Stimulated activated CD4-positive, alpha-beta T cell treated with anti-CD3 and anti-CD28 coated beads, Interleukin-1b, Interleukin-23, amount 100 ng/mL, for 4 hours (primary cell): ENCODE measurements at regions not wholly inside any gene's neighbourhood (a gene's known extent, or its start where the extent isn't known, plus 50 kb on each side); places are given as distances from the start of the nearest gene placed in this dataset.
"Not testable (repeated sequence)": the region's sequence is repeated elsewhere in the genome, so short reads cannot be mapped to it uniquely, and the experiment has no call there.

ENCODE experiments used
- DNase-seq, 2 donors: peaks; one replicate each; pipeline ENCODE4 v3.0.0-alpha.2; 2020; ENCODE audit warnings: low read depth in 2 of 2

DNA sequence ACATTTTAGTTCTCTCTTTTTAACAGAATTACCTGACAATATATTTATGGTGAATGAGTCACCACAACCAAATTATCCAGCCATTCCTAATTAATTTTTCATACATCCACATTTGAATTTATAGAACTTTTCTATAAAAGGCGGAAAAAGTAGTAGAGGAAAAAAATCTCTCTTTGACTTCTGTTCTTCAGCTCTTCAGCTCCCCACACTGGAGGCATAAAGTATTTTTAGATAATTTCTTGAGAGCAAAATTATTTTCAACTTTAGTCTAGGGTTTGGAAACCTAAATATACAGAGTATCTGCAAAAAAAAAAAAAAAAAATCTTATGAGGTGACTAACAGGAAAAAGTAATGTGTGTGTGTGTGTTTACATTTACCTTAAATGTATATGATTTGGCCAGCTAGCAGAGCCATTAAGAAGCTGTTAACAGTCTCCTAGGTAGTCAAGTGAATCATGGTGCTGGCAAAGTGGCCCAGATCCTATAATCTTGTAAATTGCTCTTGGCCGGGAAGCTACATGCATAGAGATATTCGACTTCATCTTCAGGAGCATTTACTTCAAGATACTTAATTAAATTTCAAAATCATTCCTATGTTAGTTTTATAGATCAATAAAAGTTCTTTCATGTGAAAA is 383.1 kb upstream of the STEAP1 start:
- no peak for DNase-seq

DNA sequence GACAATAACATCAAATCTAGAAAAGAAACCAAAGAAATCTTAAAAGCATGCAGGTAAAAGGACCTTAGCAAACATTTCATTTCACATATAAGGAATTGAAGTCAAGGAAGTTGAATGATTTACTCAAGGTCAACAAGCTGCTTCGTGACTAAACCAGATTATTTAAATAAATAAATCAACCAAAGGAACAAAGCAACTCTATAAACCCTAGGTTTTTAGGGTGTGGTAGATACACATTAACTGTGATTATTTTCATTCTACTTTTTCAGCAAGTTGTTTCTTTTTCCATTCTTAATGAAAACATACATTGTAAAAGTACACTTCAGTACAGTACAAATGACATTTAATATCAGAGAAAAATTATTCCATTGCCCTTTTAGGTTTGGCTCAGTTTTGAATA is 382.0 kb upstream of the STEAP1 start:
- no peak for DNase-seq

DNA sequence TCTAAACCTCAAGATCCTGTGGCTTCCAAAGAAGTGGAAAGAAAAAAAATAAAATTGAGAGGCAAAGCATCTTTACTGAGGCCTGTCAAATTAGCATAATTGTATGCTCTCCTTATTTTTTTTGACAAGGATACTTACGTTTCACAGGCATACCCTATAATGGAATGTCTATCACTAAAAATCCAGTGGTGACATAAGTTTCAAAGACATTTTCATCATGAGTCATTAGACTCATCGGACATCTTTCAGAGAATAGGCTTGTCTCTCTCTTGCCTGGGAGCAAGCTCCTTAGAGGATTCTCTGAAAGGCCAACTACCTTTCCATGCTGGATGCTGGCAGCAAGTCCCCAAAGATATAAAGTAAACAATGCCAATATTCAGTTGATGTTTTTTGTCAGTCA is 380.7 kb upstream of the STEAP1 start:
- no peak for DNase-seq

DNA sequence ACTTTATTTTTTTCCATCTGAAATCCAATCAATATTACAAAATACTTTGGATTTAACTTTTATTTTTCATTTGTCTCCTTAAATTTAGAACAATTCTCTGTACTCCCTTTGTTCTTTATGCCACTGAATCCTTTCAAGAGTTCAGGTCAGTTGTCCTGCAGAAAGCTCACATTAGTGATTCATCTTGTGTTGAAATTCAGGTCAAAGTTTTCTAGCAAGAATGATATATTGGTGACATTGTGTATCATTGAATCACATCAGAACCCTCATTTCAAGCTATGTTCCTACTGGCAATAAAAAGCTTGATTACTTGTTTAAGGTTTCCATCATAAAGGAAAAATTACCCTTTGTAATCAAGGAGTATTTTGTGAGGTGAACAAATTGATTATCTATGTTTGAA is 378.8 kb upstream of the STEAP1 start:
- no peak for DNase-seq

DNA sequence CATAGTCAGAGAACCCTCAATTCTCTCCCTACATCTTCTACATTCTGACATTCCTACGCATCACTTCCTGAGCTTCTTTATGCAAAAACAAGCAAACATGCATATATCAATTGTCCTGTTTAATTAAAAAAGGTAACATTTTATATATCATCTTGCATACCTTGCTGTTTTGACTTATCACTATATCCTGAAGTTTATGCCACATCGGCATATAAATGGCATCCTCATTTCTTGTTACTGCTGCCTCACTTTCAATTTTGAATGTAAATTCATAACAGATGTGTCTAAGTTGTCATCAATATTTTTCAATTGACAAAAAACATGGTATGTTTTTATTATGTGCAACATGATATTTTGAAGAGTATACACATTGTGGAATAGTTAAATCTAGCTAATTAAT is 377.3 kb upstream of the STEAP1 start:
- DNase-seq: no peak

DNA sequence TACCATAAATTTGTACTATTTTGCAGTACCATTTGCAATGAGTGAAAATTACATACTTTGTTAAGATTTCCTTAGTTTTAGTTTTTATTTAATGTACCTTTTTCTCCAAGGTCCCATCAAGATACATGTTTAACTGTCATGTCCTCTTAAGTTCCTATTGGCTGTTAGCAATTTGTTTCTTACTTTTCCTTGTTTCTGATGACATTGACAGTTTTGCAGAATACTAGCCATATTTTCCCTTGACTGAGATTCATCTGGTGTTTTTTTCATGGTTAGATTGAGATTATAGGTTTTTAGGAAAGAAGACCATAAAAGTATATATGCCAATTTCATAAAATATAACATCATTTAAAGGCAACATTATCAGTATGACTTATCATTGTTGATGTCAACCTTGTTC is 376.8 kb upstream of the STEAP1 start:
- no peak for DNase-seq

DNA sequence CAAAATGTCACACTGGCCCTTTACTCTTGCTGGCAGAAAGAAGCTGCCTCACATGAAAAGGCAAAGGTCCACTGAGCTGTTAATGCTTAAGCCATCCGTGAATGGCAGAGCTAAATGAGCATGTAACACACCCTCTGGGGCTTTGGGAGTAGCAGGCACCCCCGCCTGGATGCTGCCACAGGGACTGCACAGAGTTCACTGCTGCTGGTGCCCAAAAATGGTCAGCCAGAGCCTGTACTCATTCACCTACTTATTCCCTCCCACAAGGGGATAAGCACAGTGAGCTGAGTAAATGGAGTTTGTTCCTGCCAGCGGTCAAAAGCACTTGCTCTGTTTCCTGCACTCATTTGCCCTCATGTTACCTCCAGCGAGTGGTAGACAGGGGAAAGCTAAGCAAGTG is 374.0 kb upstream of the STEAP1 start:
- DNase-seq: no peak

DNA sequence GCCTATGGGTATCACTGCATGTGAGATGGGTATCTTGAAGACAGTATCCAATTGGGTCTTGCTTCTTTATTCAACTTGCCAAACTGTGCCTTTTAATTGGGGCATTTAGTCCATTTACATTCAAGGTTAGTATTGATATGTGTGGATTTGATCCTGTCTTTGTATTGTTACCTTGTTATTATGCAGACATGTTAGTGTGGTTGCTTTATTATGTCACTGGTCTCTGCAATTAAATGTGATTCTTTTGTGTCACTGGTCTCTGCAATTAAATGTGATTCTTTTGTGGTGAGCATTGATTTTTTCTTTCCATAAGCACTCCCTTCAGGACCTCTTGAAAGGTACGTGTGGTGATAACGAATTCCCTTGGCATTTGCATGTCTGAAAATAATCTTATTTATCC is 357.8 kb upstream of the STEAP1 start:
- DNase-seq: no peak

DNA sequence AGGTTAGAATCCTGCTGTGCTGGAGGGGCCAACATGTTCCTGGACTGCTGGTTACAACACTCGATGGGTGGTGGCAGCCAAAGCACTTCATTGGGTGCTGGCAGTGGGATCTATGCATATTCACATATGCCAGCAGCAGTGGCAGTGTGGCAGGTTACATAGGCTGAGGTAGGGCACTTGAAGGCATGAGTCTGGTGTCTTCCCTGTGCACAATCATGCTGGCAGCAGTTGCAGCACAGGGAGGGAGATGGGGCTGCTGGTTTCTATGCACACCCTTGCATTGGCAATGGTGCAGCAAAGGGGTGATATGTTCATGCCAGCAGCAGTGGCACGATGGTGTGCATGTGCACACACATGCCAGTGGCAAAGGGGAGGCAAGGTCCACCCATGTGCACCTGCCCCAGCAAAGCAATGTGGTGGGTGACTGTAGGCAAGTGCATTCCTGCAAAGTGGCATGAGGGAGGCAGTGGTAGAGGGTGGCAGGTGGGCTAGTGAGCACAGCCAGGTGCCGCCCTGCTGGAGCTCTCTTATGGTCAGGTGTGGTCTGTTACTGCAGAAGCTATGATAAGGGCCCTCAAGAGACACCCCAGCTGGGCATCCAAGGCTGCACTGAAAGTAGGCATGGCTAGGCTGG is 356.2 kb upstream of the STEAP1 start:
- no peak for DNase-seq

DNA sequence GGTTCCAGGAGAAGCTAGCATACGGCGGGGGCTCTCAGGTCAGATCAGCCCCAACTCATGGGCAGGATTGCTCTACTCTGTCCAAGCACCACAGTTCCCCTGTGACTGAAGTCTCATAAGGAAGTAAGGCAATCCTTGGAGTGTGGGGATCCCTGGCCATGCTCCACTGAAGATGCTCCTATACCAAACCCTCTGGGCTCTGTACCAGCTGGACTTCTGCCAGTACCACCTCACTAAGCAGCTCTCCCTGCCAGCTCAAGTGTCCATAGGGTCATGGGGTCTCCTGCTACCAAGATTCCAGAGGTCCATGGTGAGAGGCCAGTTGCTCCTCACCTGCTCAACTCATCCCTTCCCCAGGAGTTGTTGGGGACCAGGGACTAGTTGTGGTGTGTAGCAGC is 355.7 kb upstream of the STEAP1 start:
- DNase-seq: no peak

DNA sequence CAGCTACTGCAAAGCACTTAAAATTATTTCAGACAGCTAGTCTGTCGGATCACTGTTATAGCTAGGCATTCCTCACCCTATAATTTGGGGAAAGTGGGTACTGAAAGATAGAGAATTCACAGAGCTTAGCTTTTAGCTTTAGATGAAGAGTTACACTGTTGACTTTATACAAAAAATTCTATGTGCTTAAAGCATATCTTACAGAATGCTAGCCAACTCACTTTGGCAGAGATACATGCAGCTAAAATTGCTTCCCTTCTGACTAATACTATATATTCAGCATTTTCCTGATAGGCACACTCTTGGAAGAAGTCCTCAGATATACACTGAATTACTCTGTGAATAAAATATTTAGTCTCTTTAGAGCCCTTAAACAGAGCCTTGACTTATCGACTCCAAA is 353.5 kb upstream of the STEAP1 start:
- DNase-seq: no peak

DNA sequence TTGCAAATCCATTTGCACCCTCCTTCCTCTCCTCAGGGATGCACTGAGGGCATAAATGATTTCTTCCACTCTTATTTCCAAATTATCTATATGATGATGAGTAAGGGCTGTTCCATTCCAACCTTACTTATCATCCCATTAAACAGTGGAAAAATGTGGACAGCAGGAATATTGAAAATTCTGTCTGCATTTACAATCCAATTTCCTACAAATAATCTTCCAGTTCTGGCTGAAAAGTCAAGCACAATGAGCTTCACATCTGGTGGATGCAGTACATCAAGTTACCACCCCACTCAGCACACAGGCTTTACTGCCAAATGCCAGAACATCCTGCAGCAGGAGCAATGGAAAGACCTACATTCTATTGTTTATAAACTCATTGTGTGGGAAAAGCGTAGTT is 345.0 kb upstream of the STEAP1 start:
- DNase-seq: no peak

DNA sequence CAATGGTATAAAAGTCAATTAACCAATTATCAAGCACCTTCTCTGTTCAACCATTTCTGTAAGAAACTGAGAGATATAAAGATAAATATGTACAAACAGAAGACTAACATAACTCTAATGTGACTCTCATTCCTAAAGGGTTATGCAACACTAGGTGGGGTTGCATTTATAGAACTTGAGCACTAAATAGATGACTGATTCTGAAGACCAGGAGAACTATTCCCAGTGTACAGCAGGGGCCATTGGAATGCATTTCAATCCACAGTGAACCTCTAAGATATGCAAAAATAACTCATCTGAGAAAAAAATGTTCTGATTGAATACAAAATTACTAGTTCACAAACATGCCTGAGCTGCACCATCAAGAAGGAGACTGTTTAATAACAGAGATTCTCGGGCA is 341.2 kb upstream of the STEAP1 start:
- no peak for DNase-seq

DNA sequence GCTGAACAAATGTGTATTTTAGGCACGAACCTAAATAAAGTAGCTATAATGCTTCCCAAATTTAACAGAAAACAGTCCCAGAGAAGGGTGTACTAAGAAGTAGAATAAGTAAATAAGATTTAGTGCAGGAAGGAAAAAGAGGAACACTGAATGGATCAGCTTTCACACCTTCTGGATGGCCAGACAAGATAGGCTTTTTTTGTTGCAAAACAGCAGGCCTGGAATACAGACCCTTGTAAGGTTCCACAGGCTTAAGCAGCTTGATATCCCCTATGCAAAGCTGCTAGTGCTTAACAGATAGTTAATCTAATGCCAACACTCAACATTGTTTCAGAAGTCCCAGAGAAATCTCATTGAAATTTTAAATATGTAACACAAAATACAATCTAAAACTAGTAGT is 328.1 kb upstream of the STEAP1 start:
- DNase-seq: no peak

DNA sequence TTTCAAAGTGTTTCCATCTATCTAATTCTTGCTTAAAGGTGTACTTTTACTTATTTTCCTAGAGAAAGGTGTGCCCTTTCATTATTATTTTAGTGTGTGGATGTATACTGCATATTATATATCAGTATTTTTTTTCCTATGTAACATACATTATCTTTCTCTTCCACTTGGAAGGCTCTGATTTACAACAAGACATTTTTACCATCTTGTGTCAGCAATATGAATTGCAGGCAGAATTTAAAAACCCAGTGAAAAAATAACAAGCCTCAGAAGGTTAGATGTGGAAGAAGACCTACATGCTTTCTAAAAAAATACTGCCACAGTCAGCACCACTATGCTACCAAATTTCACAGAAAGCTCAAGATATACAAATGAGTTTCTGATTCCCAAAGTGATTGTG is 327.7 kb upstream of the STEAP1 start:
- DNase-seq: no peak

DNA sequence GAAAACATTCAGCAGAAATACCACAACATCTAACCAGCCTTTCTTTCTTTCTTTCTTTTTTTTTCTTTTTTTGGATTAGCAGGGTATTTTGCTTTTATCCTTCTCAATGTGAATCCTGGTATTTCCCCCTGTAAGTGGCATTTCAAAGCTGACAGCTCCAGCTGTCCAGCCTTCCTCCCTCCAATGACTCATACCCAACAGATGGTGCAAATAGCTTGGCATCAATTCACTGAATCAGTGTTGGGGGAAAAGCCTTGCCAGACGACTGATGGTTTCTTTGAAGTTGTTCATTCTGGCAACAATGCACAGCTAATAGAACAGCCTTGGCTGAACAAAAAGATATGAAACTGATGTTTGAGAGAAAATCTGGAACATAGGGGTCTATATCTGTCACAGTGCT is 316.8 kb upstream of the STEAP1 start:
- no peak for DNase-seq

DNA sequence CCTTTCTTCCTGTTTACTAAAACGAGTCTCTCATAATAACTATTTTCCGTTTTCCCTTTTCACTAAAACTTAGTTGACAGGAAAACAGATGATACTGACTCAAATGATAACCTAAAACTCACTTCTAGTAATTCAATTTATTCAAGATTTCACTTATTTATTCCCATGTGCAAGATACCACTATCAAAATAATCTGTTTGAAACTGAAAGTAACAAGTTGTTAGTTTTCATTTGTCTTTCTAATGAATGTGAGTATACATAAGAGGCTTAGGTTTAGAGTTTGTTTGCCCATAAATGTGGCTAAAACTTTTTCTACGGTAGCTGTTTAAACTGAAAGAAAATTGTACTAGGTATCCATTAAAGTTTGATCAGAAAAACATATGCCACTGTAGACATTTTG is 314.9 kb upstream of the STEAP1 start:
- DNase-seq: no peak

DNA sequence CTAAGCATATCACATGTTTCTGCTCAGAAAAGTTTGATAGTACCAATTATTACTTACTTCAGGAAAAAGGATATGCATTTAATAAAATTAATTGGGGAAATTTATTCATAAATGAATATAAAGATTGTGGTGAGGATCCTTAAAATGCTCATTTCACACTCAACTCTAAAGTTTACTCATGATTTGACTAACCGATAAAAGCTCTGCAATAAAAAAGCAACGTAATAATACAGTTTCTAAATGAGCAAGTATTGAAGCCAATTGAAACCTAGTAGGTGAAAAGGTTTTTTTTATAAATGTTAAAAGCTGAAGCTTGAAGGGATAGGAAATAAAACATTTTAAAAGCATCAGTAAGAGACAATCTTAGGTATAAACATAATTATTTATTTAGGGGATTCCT is 308.3 kb upstream of the STEAP1 start:
- DNase-seq: no peak

DNA sequence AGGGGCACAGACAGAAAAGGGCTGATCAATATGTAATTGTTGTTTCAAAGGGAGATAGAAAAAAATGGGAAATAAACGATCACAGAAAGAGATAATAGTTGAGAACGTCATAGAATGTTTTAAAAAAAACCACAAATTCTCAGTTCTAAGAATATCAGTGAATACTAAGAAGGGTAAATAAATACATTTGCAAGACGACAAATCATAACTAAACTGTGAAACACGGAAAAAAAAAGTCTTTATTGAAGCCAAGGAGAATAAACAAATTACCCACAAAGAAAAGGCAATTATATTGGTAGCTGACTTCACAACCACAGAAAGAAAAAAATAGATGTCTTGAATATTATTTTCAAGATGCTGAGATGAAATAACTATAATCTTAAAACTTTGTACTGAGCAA is 305.2 kb upstream of the STEAP1 start:
- no peak for DNase-seq

DNA sequence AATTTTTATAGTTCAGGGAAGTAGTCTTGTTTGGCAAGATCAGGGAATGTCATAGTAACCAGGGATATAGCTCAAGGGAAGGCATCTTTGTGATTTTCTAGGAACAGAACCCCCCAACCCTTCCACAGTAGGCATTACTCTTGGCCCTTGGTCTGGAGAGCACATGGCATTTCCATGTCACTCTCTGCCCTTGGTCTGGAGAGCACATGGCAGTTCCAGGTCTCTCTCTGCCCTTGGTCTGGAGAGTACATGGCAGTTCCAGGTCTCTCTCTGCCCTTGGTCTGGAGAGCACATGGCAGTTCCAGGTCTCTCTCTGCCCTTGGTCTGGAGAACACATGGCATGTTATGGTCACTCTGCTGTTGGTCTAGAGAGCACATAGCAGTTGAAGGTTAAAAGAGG is 297.2 kb upstream of the STEAP1 start:
- DNase-seq: not testable (repeated sequence)

DNA sequence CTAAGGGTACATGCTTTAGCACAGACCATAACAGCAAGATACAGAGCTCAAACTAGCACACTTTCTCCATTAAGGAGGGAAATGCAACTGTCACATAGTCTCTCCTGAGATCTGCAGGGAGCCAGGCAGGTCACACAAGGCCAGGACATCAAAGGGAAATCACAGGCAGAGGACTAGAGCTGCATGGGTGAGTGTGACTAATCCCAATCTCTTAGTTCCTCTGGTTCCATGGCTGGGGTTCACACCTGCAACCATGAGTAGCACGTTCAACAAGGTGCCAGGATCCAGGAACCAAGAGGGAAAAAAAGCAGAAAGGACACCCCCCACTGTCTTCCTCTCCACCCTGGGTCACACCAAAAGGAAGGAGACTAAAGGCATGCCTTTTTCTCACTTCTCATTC is 296.5 kb upstream of the STEAP1 start:
- no peak for DNase-seq

DNA sequence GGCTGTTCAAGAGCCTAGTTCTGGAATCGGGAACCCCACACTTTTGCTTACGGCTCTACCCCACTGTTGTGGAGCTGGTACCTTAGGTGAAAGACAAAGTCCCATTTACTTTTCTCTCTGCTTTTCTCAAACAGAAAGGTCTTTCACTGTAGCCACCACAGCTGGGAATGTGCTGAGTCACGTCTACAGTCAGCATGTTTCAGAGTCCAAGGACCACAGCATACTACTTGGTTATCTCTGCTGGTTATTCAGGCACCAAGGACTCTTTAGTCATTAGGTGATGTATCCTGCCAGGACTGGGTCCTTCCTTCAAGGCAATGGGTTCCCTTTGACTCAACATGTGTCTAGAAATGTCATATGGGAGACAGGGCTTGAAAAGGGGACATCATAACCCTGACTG is 266.8 kb upstream of the STEAP1 start:
- DNase-seq: no peak

DNA sequence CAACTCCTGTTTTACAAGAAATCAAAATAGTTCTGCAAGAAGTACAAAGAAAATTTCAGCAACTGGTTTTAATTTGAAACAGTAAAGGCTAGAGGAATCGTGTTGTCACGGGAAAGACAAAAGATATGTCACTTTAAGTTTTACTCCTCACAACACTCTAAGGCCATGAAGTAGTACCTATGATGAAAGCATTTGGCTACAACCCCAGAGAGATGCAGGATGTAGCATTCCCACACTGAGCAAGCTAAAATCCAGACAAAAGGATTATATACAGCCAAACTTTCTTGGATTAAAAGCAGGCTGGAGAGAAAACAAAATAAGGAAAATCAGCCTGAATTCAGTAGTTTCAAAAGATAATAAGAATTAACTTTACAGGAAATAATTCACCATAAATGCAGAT is 245.5 kb upstream of the STEAP1 start:
- no peak for DNase-seq

DNA sequence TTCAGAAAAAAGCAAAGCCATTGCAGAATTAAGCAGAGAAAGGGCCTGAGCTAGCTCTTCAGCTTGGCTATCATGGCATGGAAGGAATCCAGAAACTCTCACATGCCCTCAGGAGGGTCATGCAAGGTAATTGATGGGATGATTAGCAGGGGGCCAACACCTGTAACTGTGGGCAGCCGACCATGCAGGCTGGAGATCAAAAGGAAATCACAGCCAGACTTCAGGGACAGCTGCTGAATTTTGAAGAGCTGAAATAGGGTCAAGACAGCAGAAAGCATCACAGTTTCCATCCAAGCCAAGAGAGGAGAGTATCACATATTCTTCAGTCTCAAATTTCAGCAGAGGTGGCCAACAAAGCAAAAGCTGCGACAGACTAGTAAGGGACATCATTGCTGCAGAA is 239.6 kb upstream of the STEAP1 start:
- no peak for DNase-seq
